ENCODE measurements at regions not wholly inside any gene's neighbourhood (a gene's known extent, or its start where the extent isn't known, plus 50 kb on each side); places are given as distances from the start of the nearest gene placed in this dataset.

GRCh38 chr12:42834062-42834461, 244.5 kb upstream of the PRICKLE1 start:
- TF ChIP-seq POLR2A (IDR thresholded peaks at IDR 0.05) = no peak
- TF ChIP-seq CTCF (IDR thresholded peaks at IDR 0.05) = no peak
- 92 to 95% methylated on average over 2 of the region's 2 CpGs for WGBS, 2 donors
- H3K4me3 ChIP-seq (ENCODE audit: low read depth, poor library complexity, severe bottlenecking) = no peak overlapping the region
- intact Hi-C loops (cut with DNase I; ENCODE audit: low total_unique reads) = no loop called here
- DNase-seq (ENCODE audit: low spot score in 2 of 2) = no peak

- no peak overlapping the region for H3K4me3 ChIP-seq (ENCODE audit: low read depth, poor library complexity, severe bottlenecking)
- no peak for DNase-seq (ENCODE audit: low spot score in 2 of 2)
- no peak for TF ChIP-seq CTCF (IDR thresholded peaks at IDR 0.05)
- no peak for TF ChIP-seq POLR2A (IDR thresholded peaks at IDR 0.05)
- WGBS, 2 donors = 63 to 72% methylated on average over 4 of the region's 4 CpGs
- intact Hi-C loops (cut with DNase I; ENCODE audit: low total_unique reads) = no loop called here
Observed at GRCh38 chr12:42828836-42829235, 239.3 kb upstream of the PRICKLE1 start.

GRCh38 chr12:42824327-42824726, 234.8 kb upstream of the PRICKLE1 start:
- 91 to 94% methylated on average over 2 of the region's 2 CpGs for WGBS, 2 donors
- no peak overlapping the region for H3K4me3 ChIP-seq (ENCODE audit: low read depth, poor library complexity, severe bottlenecking)
- no peak for DNase-seq (ENCODE audit: low spot score in 2 of 2)
- TF ChIP-seq CTCF (IDR thresholded peaks at IDR 0.05) = no peak
- no peak for TF ChIP-seq POLR2A (IDR thresholded peaks at IDR 0.05)
- intact Hi-C loops (cut with DNase I; ENCODE audit: low total_unique reads) = no loop called here

GRCh38 chr12:42823679-42824078, 234.1 kb upstream of the PRICKLE1 start:
- TF ChIP-seq POLR2A (IDR thresholded peaks at IDR 0.05) (no peak), CTCF (IDR thresholded peaks at IDR 0.05) (no peak)
- no peak overlapping the region for H3K4me3 ChIP-seq (ENCODE audit: low read depth, poor library complexity, severe bottlenecking)
- no peak for DNase-seq (ENCODE audit: low spot score in 2 of 2)
- intact Hi-C loops (cut with DNase I; ENCODE audit: low total_unique reads) = no loop called here

- WGBS, 2 donors = 47% methylated on average over 6 of the region's 6 CpGs
- DNase-seq (ENCODE audit: low spot score in 2 of 2) = no peak
- TF ChIP-seq CTCF (IDR thresholded peaks at IDR 0.05) = no peak
- no peak for TF ChIP-seq POLR2A (IDR thresholded peaks at IDR 0.05)
- intact Hi-C loops (cut with DNase I; ENCODE audit: low total_unique reads) = no loop called here
- no peak overlapping the region for H3K4me3 ChIP-seq (ENCODE audit: low read depth, poor library complexity, severe bottlenecking)
Observed at GRCh38 chr12:42819846-42820245, 230.3 kb upstream of the PRICKLE1 start.

GRCh38 chr12:42815068-42815467, 225.5 kb upstream of the PRICKLE1 start:
- DNase-seq (ENCODE audit: low spot score in 2 of 2) = no peak
- intact Hi-C loops (cut with DNase I; ENCODE audit: low total_unique reads) = no loop called here
- TF ChIP-seq CTCF (IDR thresholded peaks at IDR 0.05) = no peak
- TF ChIP-seq POLR2A (IDR thresholded peaks at IDR 0.05) = no peak
- WGBS, 2 donors = 68 to 85% methylated on average over 2 of the region's 2 CpGs
- H3K4me3 ChIP-seq (ENCODE audit: low read depth, poor library complexity, severe bottlenecking) = no peak overlapping the region
